Natural killer cell (primary cell): ENCODE measurements at regions not wholly inside any gene's neighbourhood (a gene's known extent, or its start where the extent isn't known, plus 50 kb on each side); places are given as distances from the start of the nearest gene placed in this dataset.

ENCODE experiments used
- ATAC-seq, 3 donors: fragments of 150-1000 bp in 2 of 3; fragments of 200-7000 bp in 1 of 3; cut with Tn5 transposase; 1 replicate in 1 of 3; 2 replicates in 2 of 3; pipeline ENCODE4 v1.10.0; 2021; ENCODE audit warnings: mild to moderate bottlenecking in 2 of 3, moderate library complexity in 2 of 3
- DNase-seq, 2 donors: peaks; one replicate each; pipeline versions ENCODE4 v3.0.0 to v3.0.0-alpha.2; 2013 to 2021; ENCODE audit warnings: mixed read lengths in 1 of 2
- H3K27ac ChIP-seq: one replicate; pipeline ENCODE4 v1.5.1; 2013; ENCODE audit warnings: mild to moderate bottlenecking, low read length
- H3K27me3 ChIP-seq: one replicate; pipeline ENCODE4 v1.6.1; 2013; ENCODE audit warnings: low read length; ENCODE audit not compliant: control insufficient read depth, insufficient read depth
- H3K36me3 ChIP-seq: one replicate; pipeline ENCODE4 v1.6.1; 2013; ENCODE audit warnings: low read length; ENCODE audit not compliant: control insufficient read depth, insufficient read depth
- H3K4me1 ChIP-seq: one replicate; pipeline ENCODE4 v1.6.1; 2013; ENCODE audit warnings: low read length; ENCODE audit not compliant: control insufficient read depth, insufficient read depth
- H3K4me3 ChIP-seq: one replicate; pipeline ENCODE4 v1.5.1; 2013; ENCODE audit warnings: low read length
- H3K9me3 ChIP-seq: one replicate; pipeline ENCODE4 v1.6.1; 2013; ENCODE audit warnings: low read length; ENCODE audit not compliant: control insufficient read depth, insufficient read depth
- H3K27ac Mint-ChIP-seq, 2 donors: one replicate each; pipeline ENCODE4 v1.8.0; 2022; ENCODE audit warnings: mild to moderate bottlenecking in 2 of 2, mixed read lengths in 2 of 2, moderate library complexity in 1 of 2
- H3K27me3 Mint-ChIP-seq, 2 donors: one replicate each; pipeline ENCODE4 v1.8.0; 2022; ENCODE audit warnings: low read depth in 2 of 2, mixed read lengths in 2 of 2
- H3K36me3 Mint-ChIP-seq: one replicate; pipeline ENCODE4 v1.8.0; 2022; ENCODE audit warnings: mixed read lengths
- H3K4me1 Mint-ChIP-seq, 2 donors: one replicate each; pipeline ENCODE4 v1.8.0; 2022; ENCODE audit warnings: mixed read lengths in 2 of 2
- H3K4me3 Mint-ChIP-seq: one replicate; pipeline ENCODE4 v1.8.0; 2022; ENCODE audit warnings: mild to moderate bottlenecking, moderate library complexity, mixed read lengths
- H3K9me3 Mint-ChIP-seq, 2 donors: one replicate each; pipeline ENCODE4 v1.8.0; 2022; ENCODE audit warnings: mixed read lengths in 2 of 2
- WGBS: methylation state at CpG from one replicate; pipeline ENCODE4 v1.1.7; 2013; ENCODE audit warnings: missing lambda C conversion rate; ENCODE audit not compliant: insufficient coverage; 5-methylcytosine and 5-hydroxymethylcytosine counted together
- intact Hi-C: fragments of 100-400 bp; cut with micrococcal nuclease; formaldehyde crosslinking; loops from one replicate; pipeline ENCODE4 v1.14.2; 2022
- TF ChIP-seq, protein P1 (sequence below): fragments of 200-600 bp; IDR thresholded peaks from one replicate; pipeline ENCODE4 v1.8.0; 2022; ENCODE audit warnings: antibody characterized with exemption

DNA sequence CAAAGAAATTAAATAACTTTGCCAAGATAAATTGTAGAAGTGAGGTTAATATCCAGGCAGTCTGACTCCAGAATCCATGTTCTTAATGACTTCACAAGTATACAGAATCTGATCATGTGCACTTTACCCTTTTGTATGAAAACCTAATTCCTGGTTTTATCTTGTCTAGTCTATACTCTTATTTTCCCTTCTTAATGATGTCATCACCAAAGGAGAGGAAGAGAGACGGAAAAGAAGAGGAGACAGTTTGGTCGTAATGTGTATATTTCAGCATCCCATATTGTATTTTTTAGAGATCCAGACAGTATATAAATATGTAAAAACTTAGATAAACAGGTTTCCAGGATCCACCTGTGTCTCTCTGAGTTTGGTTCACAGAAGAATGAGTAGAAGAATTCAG is 159.9 kb upstream of the MDFIC start:
- H3K27ac ChIP-seq = no peak overlapping the region
- Mint-ChIP-seq H3K4me1 (no peaks in the 10 kb centered on the region), H3K27ac (no peak overlapping the region), H3K9me3 (peaks cover under 1 to 2% of the 10 kb centered on the region in 2 donors), H3K27me3 (no peaks in the 10 kb centered on the region), H3K36me3 (no peaks in the 10 kb centered on the region), H3K4me3 (no peak overlapping the region)
- no peak for ATAC-seq
- H3K27me3 ChIP-seq = no peaks in the 10 kb centered on the region
- TF ChIP-seq, protein P1, sequence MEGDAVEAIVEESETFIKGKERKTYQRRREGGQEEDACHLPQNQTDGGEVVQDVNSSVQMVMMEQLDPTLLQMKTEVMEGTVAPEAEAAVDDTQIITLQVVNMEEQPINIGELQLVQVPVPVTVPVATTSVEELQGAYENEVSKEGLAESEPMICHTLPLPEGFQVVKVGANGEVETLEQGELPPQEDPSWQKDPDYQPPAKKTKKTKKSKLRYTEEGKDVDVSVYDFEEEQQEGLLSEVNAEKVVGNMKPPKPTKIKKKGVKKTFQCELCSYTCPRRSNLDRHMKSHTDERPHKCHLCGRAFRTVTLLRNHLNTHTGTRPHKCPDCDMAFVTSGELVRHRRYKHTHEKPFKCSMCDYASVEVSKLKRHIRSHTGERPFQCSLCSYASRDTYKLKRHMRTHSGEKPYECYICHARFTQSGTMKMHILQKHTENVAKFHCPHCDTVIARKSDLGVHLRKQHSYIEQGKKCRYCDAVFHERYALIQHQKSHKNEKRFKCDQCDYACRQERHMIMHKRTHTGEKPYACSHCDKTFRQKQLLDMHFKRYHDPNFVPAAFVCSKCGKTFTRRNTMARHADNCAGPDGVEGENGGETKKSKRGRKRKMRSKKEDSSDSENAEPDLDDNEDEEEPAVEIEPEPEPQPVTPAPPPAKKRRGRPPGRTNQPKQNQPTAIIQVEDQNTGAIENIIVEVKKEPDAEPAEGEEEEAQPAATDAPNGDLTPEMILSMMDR = no peak
- no peaks in the 10 kb centered on the region for H3K4me1 ChIP-seq
- intact Hi-C loops = no loop called here
- no peak overlapping the region for H3K4me3 ChIP-seq
- H3K9me3 ChIP-seq = no peaks in the 10 kb centered on the region
- H3K36me3 ChIP-seq = no peaks in the 10 kb centered on the region
- DNase-seq = no peak
- WGBS = no CpG with 5 or more reads among the region's 2 CpGs

DNA sequence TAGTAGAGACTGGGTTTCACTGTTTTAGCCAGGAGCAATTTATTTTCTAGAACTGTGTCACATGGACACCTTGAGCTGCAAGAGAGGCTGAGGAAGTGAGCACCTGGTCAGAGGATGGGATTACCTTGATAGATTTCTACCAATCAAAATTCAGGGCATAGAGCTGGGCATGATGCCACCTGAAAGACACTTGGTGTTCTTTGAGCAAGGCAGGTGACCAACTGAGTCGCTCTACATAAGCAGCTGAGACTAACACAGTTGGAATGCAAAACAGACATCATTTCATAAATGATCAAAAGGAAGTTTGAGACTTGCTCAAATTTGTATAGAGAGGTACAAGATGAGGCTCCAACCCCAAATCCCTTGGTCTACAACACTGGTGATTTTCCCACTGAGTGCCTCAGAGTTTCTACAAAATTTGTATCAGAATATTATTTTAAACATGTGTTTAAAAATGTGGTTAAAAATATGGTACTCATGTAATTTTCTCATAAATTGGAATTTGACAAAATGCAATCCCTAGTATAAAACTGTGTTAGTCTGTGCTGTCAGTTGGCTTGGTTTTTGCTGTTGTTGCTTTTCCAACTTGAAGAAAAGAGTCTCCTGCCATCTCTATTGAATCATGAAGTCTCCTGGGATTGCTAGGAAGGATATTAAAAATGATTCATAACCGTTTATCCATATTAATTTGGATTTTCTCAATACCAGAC is 156.4 kb upstream of the MDFIC start:
- H3K27ac Mint-ChIP-seq = no peak overlapping the region
- no peaks in the 10 kb centered on the region for H3K4me1 Mint-ChIP-seq
- no peak for DNase-seq
- no peak for ATAC-seq
- no peak overlapping the region for H3K4me3 ChIP-seq
- H3K27ac ChIP-seq = no peak overlapping the region
- H3K4me3 Mint-ChIP-seq = no peak overlapping the region
- WGBS = 100% methylated on average over 1 of the region's 2 CpGs
- H3K9me3 ChIP-seq = no peaks in the 10 kb centered on the region
- no peaks in the 10 kb centered on the region for H3K36me3 ChIP-seq
- no peaks in the 10 kb centered on the region for H3K36me3 Mint-ChIP-seq
- no peaks in the 10 kb centered on the region for H3K27me3 Mint-ChIP-seq
- no peaks in the 10 kb centered on the region for H3K4me1 ChIP-seq
- H3K9me3 Mint-ChIP-seq = peaks cover 3 to 4% of the 10 kb centered on the region in 2 donors
- no peaks in the 10 kb centered on the region for H3K27me3 ChIP-seq
- intact Hi-C loops = no loop called here
- TF ChIP-seq, protein P1 = no peak

DNA sequence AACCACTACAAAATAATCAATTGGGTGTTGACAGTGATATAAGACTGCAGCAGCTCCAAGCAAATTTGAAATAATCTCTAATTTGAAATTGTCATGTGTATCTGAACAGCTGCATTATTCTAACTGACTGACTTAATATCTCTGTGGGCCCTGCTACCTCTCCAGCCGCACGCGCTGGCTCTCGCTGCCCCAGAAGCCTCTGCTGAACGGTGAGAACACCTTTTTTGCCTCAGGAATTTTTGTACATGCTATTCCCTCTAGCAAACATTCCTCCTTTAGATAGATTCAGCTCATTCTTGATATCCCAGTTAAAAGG is 155.9 kb upstream of the MDFIC start:
- ATAC-seq (no peak), DNase-seq (no peak)
- Histone ChIP-seq H3K9me3 (no peaks in the 10 kb centered on the region), H3K27me3 (no peaks in the 10 kb centered on the region), H3K4me3 (no peak overlapping the region), H3K27ac (no peak overlapping the region), H3K36me3 (no peaks in the 10 kb centered on the region), H3K4me1 (no peaks in the 10 kb centered on the region)
- intact Hi-C loops = no loop called here
- Mint-ChIP-seq H3K4me3 (no peak overlapping the region), H3K9me3 (peaks cover 3 to 4% of the 10 kb centered on the region in 2 donors), H3K36me3 (no peaks in the 10 kb centered on the region), H3K27ac (no peak overlapping the region), H3K4me1 (no peaks in the 10 kb centered on the region), H3K27me3 (no peaks in the 10 kb centered on the region)
- WGBS = 95% methylated on average over 5 of the region's 5 CpGs
- TF ChIP-seq, protein P1 = no peak

DNA sequence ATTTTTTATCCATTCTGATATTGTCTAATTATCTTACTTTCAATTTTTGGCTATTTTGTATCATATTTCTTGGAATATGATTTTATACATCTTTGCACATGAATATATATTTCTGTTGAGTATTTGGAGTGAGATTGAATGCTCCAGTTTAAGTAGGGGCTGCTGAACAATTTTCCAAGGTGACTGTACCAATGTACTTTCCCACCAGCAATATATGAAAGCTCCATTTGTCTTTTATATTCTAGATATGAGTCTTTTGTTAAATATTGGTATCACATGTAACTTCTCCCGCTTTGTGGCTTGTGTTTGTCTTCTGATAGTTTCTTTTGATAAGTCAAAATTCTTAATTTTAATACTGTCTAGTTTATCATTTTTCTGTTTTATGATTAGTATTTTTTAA is 144.6 kb upstream of the MDFIC start:
- Mint-ChIP-seq H3K9me3 (no peaks in the 10 kb centered on the region), H3K36me3 (no peaks in the 10 kb centered on the region), H3K4me3 (no peak overlapping the region), H3K27me3 (no peaks in the 10 kb centered on the region), H3K27ac (no peak overlapping the region), H3K4me1 (no peaks in the 10 kb centered on the region)
- no peaks in the 10 kb centered on the region for H3K36me3 ChIP-seq
- H3K27me3 ChIP-seq = no peaks in the 10 kb centered on the region
- no peak overlapping the region for H3K4me3 ChIP-seq
- H3K27ac ChIP-seq = no peak overlapping the region
- no CpG with 5 or more reads among the region's 1 CpG for WGBS
- TF ChIP-seq, protein P1 = no peak
- H3K9me3 ChIP-seq = no peaks in the 10 kb centered on the region
- intact Hi-C loops = no loop called here
- DNase-seq (no peak), ATAC-seq (no peak)
- H3K4me1 ChIP-seq = no peaks in the 10 kb centered on the region
